HG03039 (cell line): ENCODE measurements at regions not wholly inside any gene's neighbourhood (a gene's known extent, or its start where the extent isn't known, plus 50 kb on each side); places are given as distances from the start of the nearest gene placed in this dataset.

Experiments
- ATAC-seq: cut with Tn5 transposase; IDR thresholded peaks from one replicate; pipeline ENCODE4 v1.9.1; 2021; ENCODE audit warnings: mild to moderate bottlenecking, moderate library complexity; ENCODE audit not compliant: unreplicated experiment

GRCh38 chr2:237213315-237214022, 127.8 kb downstream of the COPS8 start:
- no peak for ATAC-seq

- ATAC-seq = no peak
These were observed 128.5 kb downstream of the COPS8 start for GRCh38 chr2:237214030-237214675.

GRCh38 chr2:237214963-237215362, 129.3 kb downstream of the COPS8 start:
- ATAC-seq = no peak

GRCh38 chr2:237217995-237218616, 132.4 kb downstream of the COPS8 start:
- no peak for ATAC-seq

GRCh38 chr2:237218756-237219155, 133.1 kb downstream of the COPS8 start:
- ATAC-seq = no peak

- ATAC-seq = no peak
These were observed 134.1 kb downstream of the COPS8 start for GRCh38 chr2:237219826-237220225.

- no peak for ATAC-seq
These were observed 135.8 kb downstream of the COPS8 start for GRCh38 chr2:237221443-237221842.

GRCh38 chr2:237222178-237222577, 136.5 kb downstream of the COPS8 start:
- ATAC-seq = no peak

- ATAC-seq = no peak
These were observed 136.9 kb downstream of the COPS8 start for GRCh38 chr2:237222601-237223041.

GRCh38 chr2:237223201-237223861, 137.6 kb downstream of the COPS8 start:
- ATAC-seq = no peak

- no peak for ATAC-seq
These were observed 141.5 kb downstream of the COPS8 start for GRCh38 chr2:237227190-237227589.

- ATAC-seq = no peak
These were observed 142.0 kb downstream of the COPS8 start for GRCh38 chr2:237227592-237228280.

- no peak for ATAC-seq
These were observed 142.6 kb downstream of the COPS8 start for GRCh38 chr2:237228281-237228625.

GRCh38 chr2:237229905-237230304, 144.2 kb downstream of the COPS8 start:
- ATAC-seq = no peak

- ATAC-seq = no peak
These were observed 144.7 kb downstream of the COPS8 start for GRCh38 chr2:237230355-237230754.

- ATAC-seq = no peak
These were observed 145.9 kb downstream of the COPS8 start for GRCh38 chr2:237231593-237231992.

GRCh38 chr2:237232166-237232565, 146.5 kb downstream of the COPS8 start:
- ATAC-seq = no peak

GRCh38 chr2:237234268-237234667, 148.6 kb downstream of the COPS8 start:
- ATAC-seq = no peak

- no peak for ATAC-seq
These were observed 149.8 kb downstream of the COPS8 start for GRCh38 chr2:237235383-237236095.

- ATAC-seq = no peak
These were observed 150.5 kb downstream of the COPS8 start for GRCh38 chr2:237236188-237236587.
